ENCODE measurements at regions not wholly inside any gene's neighbourhood (a gene's known extent, or its start where the extent isn't known, plus 50 kb on each side); places are given as distances from the start of the nearest gene placed in this dataset.

GRCh38 chr5:30734118-30734517 is 459.4 kb upstream of the CDH6 start:
- no peak for DNase-seq (ENCODE audit: low spot score)

- no peak for DNase-seq (ENCODE audit: low spot score)
Measured at GRCh38 chr5:30725073-30725472, 468.4 kb upstream of the CDH6 start.

- DNase-seq (ENCODE audit: low spot score): no peak
Measured at GRCh38 chr5:30698217-30698616, 495.3 kb upstream of the CDH6 start.

GRCh38 chr5:30693326-30693725 is 500.2 kb upstream of the CDH6 start:
- DNase-seq (ENCODE audit: low spot score): no peak

- DNase-seq (ENCODE audit: low spot score): peak; percentile 6
Measured at GRCh38 chr5:30690931-30691330, 502.6 kb upstream of the CDH6 start.

GRCh38 chr5:30687461-30687860 is 506.0 kb upstream of the CDH6 start:
- no peak for DNase-seq (ENCODE audit: low spot score)

- no peak for DNase-seq (ENCODE audit: low spot score)
Measured at GRCh38 chr5:30686530-30686929, 507.0 kb upstream of the CDH6 start.

- DNase-seq (ENCODE audit: low spot score): no peak
Measured at GRCh38 chr5:30676223-30676840, 517.2 kb upstream of the CDH6 start.

GRCh38 chr5:30667293-30667692 is 526.2 kb upstream of the CDH6 start:
- no peak for DNase-seq (ENCODE audit: low spot score)

- no peak for DNase-seq (ENCODE audit: low spot score)
Measured at GRCh38 chr5:30663536-30663935, 530.0 kb upstream of the CDH6 start.

- DNase-seq (ENCODE audit: low spot score): no peak
Measured at GRCh38 chr5:30662373-30662772, 531.1 kb upstream of the CDH6 start.

- no peak for DNase-seq (ENCODE audit: low spot score)
Measured at GRCh38 chr5:30661730-30662129, 531.8 kb upstream of the CDH6 start.

- DNase-seq (ENCODE audit: low spot score): no peak
Measured at GRCh38 chr5:30659417-30659816, 534.1 kb upstream of the CDH6 start.

- no peak for DNase-seq (ENCODE audit: low spot score)
Measured at GRCh38 chr5:30650311-30650710, 543.2 kb upstream of the CDH6 start.

- no peak for DNase-seq (ENCODE audit: low spot score)
Measured at GRCh38 chr5:30638899-30639298, 554.6 kb upstream of the CDH6 start.

- no peak for DNase-seq (ENCODE audit: low spot score)
Measured at GRCh38 chr5:30627945-30628344, 565.5 kb upstream of the CDH6 start.

- DNase-seq (ENCODE audit: low spot score): no peak
Measured at GRCh38 chr5:30626557-30626956, 566.9 kb upstream of the CDH6 start.

GRCh38 chr5:30620481-30621085 is 572.9 kb upstream of the CDH6 start:
- DNase-seq (ENCODE audit: low spot score): no peak

- DNase-seq (ENCODE audit: low spot score): no peak
Measured at GRCh38 chr5:30608501-30608900, 585.0 kb upstream of the CDH6 start.

GRCh38 chr5:30607301-30607894 is 586.1 kb upstream of the CDH6 start:
- no peak for DNase-seq (ENCODE audit: low spot score)

GRCh38 chr5:30605693-30606268 is 587.7 kb upstream of the CDH6 start:
- no peak for DNase-seq (ENCODE audit: low spot score)

- no peak for DNase-seq (ENCODE audit: low spot score)
Measured at GRCh38 chr5:30604648-30605262, 588.7 kb upstream of the CDH6 start.

- no peak for DNase-seq (ENCODE audit: low spot score)
Measured at GRCh38 chr5:30600892-30601291, 592.6 kb upstream of the CDH6 start.

Data from A172 (cell line).